Gastroesophageal sphincter (tissue), 4 donors: ENCODE measurements at regions not wholly inside any gene's neighbourhood (a gene's known extent, or its start where the extent isn't known, plus 50 kb on each side); places are given as distances from the start of the nearest gene placed in this dataset.

ENCODE experiments used
- ATAC-seq: fragments of 150-250 bp; one replicate; pipeline ENCODE4 v1.9.1; 2016; ENCODE audit warnings: mild to moderate bottlenecking, moderate library complexity
- H3K27ac ChIP-seq, 4 donors: fragments of 200-600 bp; sonication (generic) in 3 of 4; 1 replicate in 3 of 4; 2 replicates in 1 of 4; pipeline ENCODE4 v1.5.1; 2016 to 2019
- H3K27me3 ChIP-seq: fragments of 200-600 bp; sonication (generic); one replicate; pipeline ENCODE4 v1.5.1; 2019
- H3K36me3 ChIP-seq, 2 donors: fragments of 200-600 bp; sonication (generic); one replicate each; pipeline ENCODE4 v1.5.1; 2019; ENCODE audit warnings: control low read depth in 1 of 2
- H3K4me1 ChIP-seq, 3 donors: fragments of 200-600 bp; sonication (generic); 1 replicate in 2 of 3; 2 replicates in 1 of 3; pipeline ENCODE4 v1.5.1; 2016 to 2019; ENCODE audit warnings: control low read depth in 2 of 3
- H3K4me3 ChIP-seq, 2 donors: fragments of 200-600 bp; sonication (generic); one replicate each; pipeline ENCODE4 v1.5.1; 2019; ENCODE audit warnings: mild to moderate bottlenecking in 1 of 2, moderate library complexity in 1 of 2
- H3K9me3 ChIP-seq, 3 donors: fragments of 200-600 bp; sonication (generic); one replicate each; pipeline ENCODE4 v1.5.1; 2017 to 2019; ENCODE audit warnings: control low read depth in 2 of 3
- EP300 ChIP-seq: sonication (generic); formaldehyde crosslinking; IDR thresholded peaks from one replicate; pipeline ENCODE4 v1.6.1; 2017; ENCODE audit warnings: antibody characterized with exemption, mild to moderate bottlenecking
- POLR2A ChIP-seq, 2 donors: fragments of 450-650 bp; IDR thresholded peaks; one replicate each; pipeline ENCODE4 v1.6.1; 2017; ENCODE audit warnings: antibody characterized with exemption in 2 of 2, mild to moderate bottlenecking in 2 of 2, moderate library complexity in 1 of 2
- POLR2AphosphoS5 ChIP-seq: sonication (generic); formaldehyde crosslinking; IDR thresholded peaks from one replicate; pipeline ENCODE4 v1.6.1; 2017; ENCODE audit warnings: antibody characterized with exemption
- WGBS, 2 donors: methylation state at CpG; one replicate each; pipeline ENCODE4 v1.1.5; 2018; ENCODE audit warnings: low coverage in 1 of 2; 5-methylcytosine and 5-hydroxymethylcytosine counted together
- TF ChIP-seq, protein P1 (sequence below), 4 experiments: fragments of 200-600 bp in 2 of 4; fragments of 450-650 bp in 2 of 4; sonication (generic) in 1 of 4; IDR thresholded peaks; one replicate each; pipeline ENCODE4 v1.5.1; 2017 to 2019; ENCODE audit warnings: antibody characterized with exemption in 4 of 4, mild to moderate bottlenecking in 2 of 4, moderate library complexity in 2 of 4

DNA sequence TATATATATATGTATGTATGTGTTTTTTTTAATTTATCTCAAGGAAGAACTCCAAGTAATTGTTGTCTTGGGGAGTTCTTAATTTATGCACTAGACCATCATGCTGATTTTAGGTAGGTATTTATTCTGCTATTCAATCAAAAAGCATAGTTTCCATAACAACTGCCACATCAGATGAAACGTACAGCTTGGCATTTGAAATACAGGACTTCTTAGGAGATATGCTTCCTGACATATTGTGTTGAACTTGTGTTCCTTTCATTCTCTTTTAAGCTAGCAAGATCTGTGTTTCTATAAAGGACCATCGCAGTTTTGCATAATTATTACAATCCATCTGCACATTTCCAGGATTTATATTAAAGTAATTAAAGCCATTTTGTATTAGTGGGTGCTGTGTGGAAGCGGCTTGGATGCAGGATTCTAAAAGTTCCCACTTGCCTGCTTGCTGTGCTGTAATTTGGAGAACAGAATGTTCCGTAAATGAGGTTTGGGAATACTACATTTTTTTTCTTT lies 343.5 kb upstream of the FANCL start:
- H3K27me3 ChIP-seq: no peaks in the 10 kb centered on the region
- no peak for TF ChIP-seq POLR2A (IDR thresholded peaks at IDR 0.05)
- no peak for TF ChIP-seq POLR2AphosphoS5
- TF ChIP-seq EP300: no peak
- TF ChIP-seq, protein P1, sequence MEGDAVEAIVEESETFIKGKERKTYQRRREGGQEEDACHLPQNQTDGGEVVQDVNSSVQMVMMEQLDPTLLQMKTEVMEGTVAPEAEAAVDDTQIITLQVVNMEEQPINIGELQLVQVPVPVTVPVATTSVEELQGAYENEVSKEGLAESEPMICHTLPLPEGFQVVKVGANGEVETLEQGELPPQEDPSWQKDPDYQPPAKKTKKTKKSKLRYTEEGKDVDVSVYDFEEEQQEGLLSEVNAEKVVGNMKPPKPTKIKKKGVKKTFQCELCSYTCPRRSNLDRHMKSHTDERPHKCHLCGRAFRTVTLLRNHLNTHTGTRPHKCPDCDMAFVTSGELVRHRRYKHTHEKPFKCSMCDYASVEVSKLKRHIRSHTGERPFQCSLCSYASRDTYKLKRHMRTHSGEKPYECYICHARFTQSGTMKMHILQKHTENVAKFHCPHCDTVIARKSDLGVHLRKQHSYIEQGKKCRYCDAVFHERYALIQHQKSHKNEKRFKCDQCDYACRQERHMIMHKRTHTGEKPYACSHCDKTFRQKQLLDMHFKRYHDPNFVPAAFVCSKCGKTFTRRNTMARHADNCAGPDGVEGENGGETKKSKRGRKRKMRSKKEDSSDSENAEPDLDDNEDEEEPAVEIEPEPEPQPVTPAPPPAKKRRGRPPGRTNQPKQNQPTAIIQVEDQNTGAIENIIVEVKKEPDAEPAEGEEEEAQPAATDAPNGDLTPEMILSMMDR (IDR thresholded peaks at IDR 0.05): no peak
- 78 to 90% methylated on average over 4 of the region's 4 CpGs for WGBS, 2 donors
- no peak overlapping the region for H3K27ac ChIP-seq
- no peaks in the 10 kb centered on the region for H3K36me3 ChIP-seq
- ATAC-seq: no peak
- H3K4me3 ChIP-seq: no peak overlapping the region
- no peaks in the 10 kb centered on the region for H3K9me3 ChIP-seq
- no peaks in the 10 kb centered on the region for H3K4me1 ChIP-seq

DNA sequence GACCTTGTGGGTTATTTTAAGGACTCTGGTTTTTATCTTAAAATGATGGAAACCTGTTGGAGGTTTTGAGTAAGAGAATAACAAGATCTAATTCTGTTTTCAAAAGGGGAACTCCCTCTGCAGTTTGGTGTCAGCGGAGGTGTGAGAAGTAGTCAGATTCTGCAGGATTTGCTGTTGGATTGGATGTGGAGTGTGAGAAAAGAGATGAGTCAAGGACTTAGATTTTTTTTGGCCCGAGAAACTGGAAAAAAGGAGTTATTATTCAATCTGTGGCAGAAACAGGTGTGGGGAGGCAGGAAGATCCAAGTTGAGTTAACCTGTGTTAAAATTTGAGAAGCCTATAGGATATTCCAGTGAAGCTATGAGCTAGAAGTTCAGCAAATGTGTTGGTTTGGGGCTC lies 337.2 kb upstream of the FANCL start:
- no peaks in the 10 kb centered on the region for H3K9me3 ChIP-seq
- H3K4me1 ChIP-seq: no peaks in the 10 kb centered on the region
- no peaks in the 10 kb centered on the region for H3K36me3 ChIP-seq
- H3K4me3 ChIP-seq: no peak overlapping the region
- ATAC-seq: no peak
- no peaks in the 10 kb centered on the region for H3K27me3 ChIP-seq
- 91 to 94% methylated on average over 2 of the region's 2 CpGs for WGBS, 2 donors
- no peak for TF ChIP-seq EP300
- TF ChIP-seq, protein P1 (IDR thresholded peaks at IDR 0.05): no peak
- no peak for TF ChIP-seq POLR2AphosphoS5
- TF ChIP-seq POLR2A (IDR thresholded peaks at IDR 0.05): no peak
- H3K27ac ChIP-seq: no peak overlapping the region

DNA sequence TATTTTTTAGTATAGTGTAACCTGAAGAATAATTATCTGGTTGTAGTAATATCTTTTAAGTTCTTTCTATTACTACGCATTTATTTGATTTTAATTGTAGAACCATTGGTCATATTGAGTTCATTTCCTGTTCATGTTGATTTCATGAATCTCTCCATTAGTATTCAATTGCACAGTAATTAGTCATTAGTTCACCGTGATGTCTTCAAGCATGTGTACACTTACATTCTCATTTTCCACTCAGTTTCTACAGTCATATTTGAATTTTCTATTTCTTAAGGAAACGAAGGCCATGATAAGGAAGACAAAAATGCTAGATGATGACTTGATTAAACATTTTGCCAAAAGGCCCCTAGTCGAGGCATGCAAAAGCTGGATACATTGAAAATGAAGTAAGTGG lies 333.7 kb upstream of the FANCL start:
- H3K27ac ChIP-seq: no peak overlapping the region
- H3K4me3 ChIP-seq: no peak overlapping the region
- H3K4me1 ChIP-seq: no peaks in the 10 kb centered on the region
- no peak for ATAC-seq
- no peaks in the 10 kb centered on the region for H3K36me3 ChIP-seq
- WGBS, 2 donors: 83 to 89% methylated on average over 4 of the region's 4 CpGs
- H3K27me3 ChIP-seq: no peaks in the 10 kb centered on the region
- H3K9me3 ChIP-seq: no peaks in the 10 kb centered on the region
- TF ChIP-seq, protein P1 (IDR thresholded peaks at IDR 0.05): no peak
- TF ChIP-seq POLR2AphosphoS5 (no peak), EP300 (no peak), POLR2A (IDR thresholded peaks at IDR 0.05) (no peak)

DNA sequence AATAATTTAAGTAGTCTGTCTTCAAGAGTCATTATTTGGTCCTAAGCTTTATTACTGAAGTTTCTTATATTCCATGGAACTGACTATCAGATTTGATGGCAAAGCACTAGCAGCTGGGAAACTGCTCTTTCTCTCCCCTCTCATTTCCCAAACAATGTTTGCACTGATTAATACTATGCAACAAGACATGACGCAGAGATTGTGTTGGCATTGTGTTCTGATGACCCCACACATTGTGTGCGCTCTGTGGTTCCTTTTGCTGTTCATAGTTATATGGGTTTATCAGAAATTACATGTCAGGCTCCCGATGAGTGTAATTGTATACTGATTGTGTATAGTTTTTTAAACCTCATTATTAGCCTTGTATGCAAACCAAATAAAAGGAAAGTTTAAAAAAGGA lies 331.6 kb upstream of the FANCL start:
- Histone ChIP-seq H3K27me3 (no peaks in the 10 kb centered on the region), H3K27ac (no peak overlapping the region), H3K4me3 (no peak overlapping the region), H3K4me1 (no peaks in the 10 kb centered on the region), H3K36me3 (no peaks in the 10 kb centered on the region), H3K9me3 (no peaks in the 10 kb centered on the region)
- ATAC-seq: no peak
- 81 to 84% methylated on average over 3 of the region's 3 CpGs for WGBS, 2 donors
- TF ChIP-seq POLR2A (IDR thresholded peaks at IDR 0.05): no peak
- no peak for TF ChIP-seq EP300
- TF ChIP-seq POLR2AphosphoS5: no peak
- TF ChIP-seq, protein P1 (IDR thresholded peaks at IDR 0.05): no peak

GRCh38 chr2:58571181-58571852 lies 330.2 kb upstream of the FANCL start:
- no peak overlapping the region for H3K4me3 ChIP-seq
- no peak for ATAC-seq
- 18 to 67% methylated on average over 3 to 10 of the region's 10 CpGs for WGBS, 2 donors

More at GRCh38 chr2:58571181-58571852, 330.2 kb upstream of the FANCL start:
- Histone ChIP-seq H3K27me3 (no peaks in the 10 kb centered on the region), H3K36me3 (no peaks in the 10 kb centered on the region), H3K9me3 (no peaks in the 10 kb centered on the region), H3K27ac (no peak overlapping the region), H3K4me1 (no peaks in the 10 kb centered on the region)
- TF ChIP-seq, protein P1 (IDR thresholded peaks at IDR 0.05): peak in 3 of 4 experiments; percentile 4 to 57 (median 18)
- TF ChIP-seq POLR2AphosphoS5 (no peak), EP300 (no peak)
